LNCAP (cell line): ENCODE measurements at regions not wholly inside any gene's neighbourhood (a gene's known extent, or its start where the extent isn't known, plus 50 kb on each side); places are given as distances from the start of the nearest gene placed in this dataset.

Experiments
- TF ChIP-seq, protein P1 (sequence below): fragments of 450-650 bp; IDR thresholded peaks from 2 replicates; pipeline ENCODE4 v1.5.1; 2017; ENCODE audit warnings: mild to moderate bottlenecking

DNA sequence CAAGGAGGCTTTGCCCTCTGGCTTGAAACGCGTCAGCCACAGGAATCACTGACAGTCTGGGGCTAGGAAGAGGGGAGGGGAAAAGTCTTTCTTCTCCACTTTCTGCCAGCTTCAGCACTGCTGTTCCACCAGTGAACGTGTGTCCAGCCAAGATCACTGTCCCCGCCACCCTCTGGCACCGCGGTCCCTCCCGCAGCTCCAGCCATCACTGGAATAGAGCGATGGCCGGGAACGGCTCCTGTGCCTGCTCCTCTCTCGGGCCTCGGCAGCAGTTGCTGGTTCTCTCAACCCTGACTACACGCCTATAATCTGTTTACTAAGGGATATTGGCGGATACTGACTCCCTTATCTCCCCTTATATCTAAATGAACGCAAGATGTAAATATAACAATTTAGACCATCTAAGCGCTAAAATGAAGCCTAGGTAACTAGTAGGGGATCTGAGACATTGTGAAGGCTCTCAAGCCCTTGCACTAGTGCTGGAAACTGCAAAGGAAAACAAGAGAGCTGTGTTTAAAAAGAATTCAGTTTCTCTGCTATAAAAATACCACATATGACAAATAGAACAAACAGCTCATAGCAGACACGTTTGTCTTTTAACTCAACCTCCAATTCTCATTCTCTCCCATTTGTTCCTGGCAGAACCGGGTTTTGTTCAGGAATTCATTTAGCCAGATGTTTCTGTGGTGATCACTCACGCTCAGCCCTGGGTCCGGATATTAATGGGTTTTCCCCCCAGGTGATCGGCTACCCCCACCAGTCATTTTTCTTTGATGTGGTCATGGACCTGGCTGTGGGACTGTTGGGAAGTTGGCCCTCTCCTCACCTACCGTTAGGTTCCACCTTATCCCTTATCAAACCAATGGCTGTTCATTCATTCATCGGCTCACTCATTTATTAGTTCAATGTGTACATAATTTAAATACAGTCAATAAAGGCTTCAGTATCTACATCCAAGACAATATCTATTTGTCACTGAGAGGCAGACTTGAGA is 149.8 kb downstream of the MED10 start:
- TF ChIP-seq, protein P1, sequence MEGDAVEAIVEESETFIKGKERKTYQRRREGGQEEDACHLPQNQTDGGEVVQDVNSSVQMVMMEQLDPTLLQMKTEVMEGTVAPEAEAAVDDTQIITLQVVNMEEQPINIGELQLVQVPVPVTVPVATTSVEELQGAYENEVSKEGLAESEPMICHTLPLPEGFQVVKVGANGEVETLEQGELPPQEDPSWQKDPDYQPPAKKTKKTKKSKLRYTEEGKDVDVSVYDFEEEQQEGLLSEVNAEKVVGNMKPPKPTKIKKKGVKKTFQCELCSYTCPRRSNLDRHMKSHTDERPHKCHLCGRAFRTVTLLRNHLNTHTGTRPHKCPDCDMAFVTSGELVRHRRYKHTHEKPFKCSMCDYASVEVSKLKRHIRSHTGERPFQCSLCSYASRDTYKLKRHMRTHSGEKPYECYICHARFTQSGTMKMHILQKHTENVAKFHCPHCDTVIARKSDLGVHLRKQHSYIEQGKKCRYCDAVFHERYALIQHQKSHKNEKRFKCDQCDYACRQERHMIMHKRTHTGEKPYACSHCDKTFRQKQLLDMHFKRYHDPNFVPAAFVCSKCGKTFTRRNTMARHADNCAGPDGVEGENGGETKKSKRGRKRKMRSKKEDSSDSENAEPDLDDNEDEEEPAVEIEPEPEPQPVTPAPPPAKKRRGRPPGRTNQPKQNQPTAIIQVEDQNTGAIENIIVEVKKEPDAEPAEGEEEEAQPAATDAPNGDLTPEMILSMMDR, result no peak

DNA sequence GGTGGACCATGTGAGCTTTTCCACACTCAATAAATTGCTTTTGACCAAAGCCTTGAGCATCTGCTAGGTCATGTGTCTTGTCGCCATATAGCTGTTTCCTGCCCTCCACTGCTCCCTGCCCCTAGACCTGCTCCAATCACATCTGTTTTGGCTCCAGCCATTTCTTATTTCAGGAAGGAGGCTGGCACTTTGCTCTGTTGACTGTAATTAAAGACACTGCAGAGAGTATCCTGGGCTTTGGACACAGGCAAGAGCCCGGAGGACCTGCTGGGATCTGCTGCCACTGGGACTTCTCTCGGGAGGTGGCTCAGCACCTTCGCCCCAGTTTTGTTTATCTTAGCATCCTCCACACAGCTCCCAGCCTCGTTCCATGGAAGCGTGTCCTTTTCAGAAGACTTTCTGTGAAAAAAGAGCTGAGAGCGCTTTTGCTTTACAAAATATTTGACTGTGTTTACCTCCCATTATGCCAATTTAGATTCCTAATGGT is 153.2 kb downstream of the MED10 start:
- TF ChIP-seq, protein P1, result no peak

DNA sequence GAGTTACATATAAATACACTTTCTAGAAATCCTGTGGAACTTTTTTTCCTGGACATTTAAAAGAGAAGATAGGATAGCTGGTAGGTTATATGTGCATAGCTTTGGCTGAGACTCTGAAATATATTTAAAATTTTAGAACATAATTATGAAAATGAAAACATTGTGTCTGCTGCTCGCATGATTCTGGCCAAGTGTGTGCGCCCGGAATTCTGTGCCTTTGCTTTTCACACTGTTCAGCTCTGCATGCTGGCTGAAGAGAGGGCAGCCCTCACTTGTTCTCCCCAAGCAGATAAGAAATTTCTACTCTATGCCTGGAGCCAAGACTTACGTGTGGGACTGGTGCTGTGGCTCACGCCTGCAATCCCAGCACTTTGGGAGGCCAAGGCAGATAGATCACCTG is 153.9 kb downstream of the MED10 start:
- TF ChIP-seq, protein P1, result no peak

DNA sequence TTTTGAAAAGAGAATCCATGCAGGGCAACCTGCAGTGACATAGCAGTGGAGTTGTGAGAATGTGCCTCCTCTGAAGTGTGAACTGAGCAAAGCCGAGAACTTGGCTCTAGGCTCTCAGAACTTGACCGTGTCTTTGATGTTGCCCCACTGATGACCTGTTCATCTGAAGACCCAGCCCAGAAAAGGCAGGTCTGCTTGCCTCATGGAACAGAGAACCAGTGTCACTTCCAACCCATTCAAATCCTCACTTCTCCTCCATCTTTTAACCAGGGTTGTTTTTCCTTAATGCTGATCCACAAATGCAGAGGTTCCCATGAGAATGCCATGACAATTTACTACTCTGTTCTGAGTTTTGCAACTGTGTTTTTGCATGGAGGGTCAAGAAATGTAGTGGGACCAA is 155.4 kb downstream of the MED10 start:
- TF ChIP-seq, protein P1, result no peak

DNA sequence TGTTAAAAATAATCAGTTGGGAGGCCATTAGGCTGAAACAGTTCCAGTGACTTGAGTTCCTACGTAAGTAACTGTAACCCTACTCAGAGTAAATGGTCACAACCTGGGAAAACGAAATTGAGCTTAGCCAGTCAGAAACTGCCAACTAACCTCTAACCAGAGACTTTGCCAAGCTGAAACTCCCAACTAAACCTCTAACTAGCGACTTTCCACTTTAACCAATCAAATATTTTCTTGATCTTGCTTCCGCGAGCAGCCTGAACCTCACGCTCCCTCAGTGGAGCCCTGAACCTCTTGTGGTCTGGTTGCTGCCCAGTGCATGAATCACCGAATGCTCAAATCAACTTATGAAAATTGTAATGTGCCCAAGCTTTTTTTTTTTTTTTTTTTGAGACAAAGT is 156.2 kb downstream of the MED10 start:
- TF ChIP-seq, protein P1, result no peak

- TF ChIP-seq, protein P1, result no peak
Measured at GRCh38 chr5:6221141-6221626, 157.2 kb downstream of the MED10 start.

DNA sequence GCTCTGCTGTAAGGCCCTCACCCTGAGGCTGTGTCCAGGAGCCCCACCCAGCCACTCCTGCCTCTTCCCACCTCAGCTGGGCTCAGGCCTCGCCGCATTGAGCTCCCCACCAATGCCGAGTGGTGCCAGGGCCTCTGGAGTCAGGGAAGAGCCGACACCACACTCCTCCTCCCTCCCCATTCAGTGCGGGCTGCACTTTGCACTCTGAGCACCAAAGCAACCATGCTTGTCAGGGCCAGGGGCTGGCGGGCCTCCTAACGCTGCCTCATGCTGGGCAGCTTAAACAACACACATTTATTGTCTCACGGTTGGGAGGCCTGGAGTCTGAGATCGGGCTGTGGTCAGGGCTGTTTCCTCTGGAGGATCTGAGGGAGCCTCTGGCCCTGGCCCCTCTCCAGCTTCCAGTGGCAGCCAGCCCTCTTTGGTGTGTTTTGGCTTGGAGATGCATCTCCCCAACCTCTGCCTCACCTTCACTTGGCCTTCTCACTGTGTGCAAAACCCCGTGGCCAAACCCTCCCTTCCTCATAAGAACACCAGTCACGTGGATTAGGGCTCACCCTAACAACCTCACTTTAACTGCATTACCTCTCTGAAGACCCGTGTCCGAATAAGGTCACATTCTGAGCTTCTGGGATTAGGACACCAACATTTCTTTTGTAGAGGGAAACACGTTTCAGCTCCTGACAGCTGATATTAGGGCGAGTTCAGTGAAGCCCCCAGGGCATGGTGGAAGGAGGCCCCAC is 157.8 kb downstream of the MED10 start:
- TF ChIP-seq, protein P1, result no peak
